Stomach (tissue), 8 donors: ENCODE measurements at regions not wholly inside any gene's neighbourhood (a gene's known extent, or its start where the extent isn't known, plus 50 kb on each side); places are given as distances from the start of the nearest gene placed in this dataset.

Experiments used
- DNase-seq, 2 donors: peaks; one replicate each; pipeline versions ENCODE4 v3.0.0 to v3.0.0-alpha.2; 2013 to 2019
- H3K27ac ChIP-seq, 5 donors: fragments of 200-600 bp in 4 of 5; sonication (generic) in 4 of 5; one replicate each; pipeline ENCODE4 v1.5.1; 2013 to 2019; ENCODE audit warnings: mild to moderate bottlenecking in 1 of 5, moderate library complexity in 1 of 5
- H3K27me3 ChIP-seq, 3 donors: fragments of 200-600 bp; sonication (generic); one replicate each; pipeline ENCODE4 v1.5.1; 2017 to 2019; ENCODE audit warnings: mixed run types in 1 of 3
- H3K36me3 ChIP-seq, 4 donors: fragments of 200-600 bp; sonication (generic); 1 replicate in 3 of 4; 2 replicates in 1 of 4; pipeline ENCODE4 v1.5.1; 2016 to 2019
- H3K4me1 ChIP-seq, 4 donors: fragments of 200-600 bp; sonication (generic); one replicate each; pipeline ENCODE4 v1.5.1; 2016 to 2019
- H3K4me3 ChIP-seq, 4 donors: fragments of 200-600 bp; sonication (generic) in 3 of 4; one replicate each; pipeline ENCODE4 v1.5.1; 2016 to 2019; ENCODE audit warnings: mild to moderate bottlenecking in 1 of 4
- H3K9me3 ChIP-seq, 4 donors: fragments of 200-600 bp; sonication (generic); one replicate each; pipeline ENCODE4 v1.5.1; 2016 to 2019
- CTCF ChIP-seq, 7 experiments: fragments of 450-650 bp in 4 of 7; fragments of 200-600 bp in 3 of 7; sonication (generic) in 3 of 7; IDR thresholded peaks; one replicate each; pipeline ENCODE4 v1.5.1; 2016 to 2019; ENCODE audit warnings: antibody characterized with exemption in 7 of 7, control low read depth in 2 of 7, mild to moderate bottlenecking in 1 of 7
- EP300 ChIP-seq: sonication (generic); formaldehyde crosslinking; IDR thresholded peaks from one replicate; pipeline ENCODE4 v1.6.1; 2017; ENCODE audit warnings: antibody characterized with exemption
- POLR2A ChIP-seq, 4 donors: fragments of 450-650 bp; IDR thresholded peaks; one replicate each; pipeline ENCODE4 v1.6.1; 2016; ENCODE audit warnings: antibody characterized with exemption in 4 of 4, control low read depth in 2 of 4, mild to moderate bottlenecking in 1 of 4, moderate library complexity in 1 of 4
- POLR2AphosphoS5 ChIP-seq, 3 donors: sonication (generic); formaldehyde crosslinking; IDR thresholded peaks; one replicate each; pipeline ENCODE4 v1.6.1; 2016; ENCODE audit warnings: antibody characterized with exemption in 3 of 3
- WGBS, 5 donors: extraction: QIAGEN DNeasy Blood & Tissue Kit in 3 of 5; methylation state at CpG; one replicate each; pipeline versions ENCODE4 v1.1.5 to v1.1.7; 2013 to 2018; 5-methylcytosine and 5-hydroxymethylcytosine counted together
- intact Hi-C: fragments of 100-400 bp; cut with DNase I; formaldehyde crosslinking; loops from one replicate; pipeline ENCODE4 v1.15.1; 2023; ENCODE audit warnings: low total_unique reads
- donor health status: healthy with polysubstance abuse.
- donor health status: Bipolar disorder and iron deficiency.
- donor health status: healthy.

- DNase-seq = peak; percentile 57 to 88
- H3K9me3 ChIP-seq = peaks cover 0 to 4% (median 0%) of the 10 kb centered on the region in 4 donors
- H3K27me3 ChIP-seq = peaks cover 0 to 2% (median 0%) of the 10 kb centered on the region in 3 donors
- intact Hi-C loops = loop anchor here (5.0 kb wide), 1 partner anchor 717 kb away; no protein-coding TSS in a partner anchor
- no peak overlapping the region for H3K27ac ChIP-seq
- H3K36me3 ChIP-seq = no peaks in the 10 kb centered on the region
- TF ChIP-seq EP300 (no peak), POLR2AphosphoS5 (IDR thresholded peaks at IDR 0.05) (peak in 1 of 3 donors; percentile 19), CTCF (IDR thresholded peaks at IDR 0.05) (peak in 5 of 7 experiments; percentile 67 to 91 (median 76))
- H3K4me3 ChIP-seq = no peak overlapping the region
- H3K4me1 ChIP-seq = peaks cover 0 to 5% (median 0%) of the 10 kb centered on the region in 4 donors
- 18 to 25% (median 22%) methylated on average over 10 of the region's 10 CpGs for WGBS, 5 donors
Measured at GRCh38 chr16:17578981-17579874, 108.5 kb upstream of the XYLT1 start.

GRCh38 chr16:17574256-17574655 lies 103.5 kb upstream of the XYLT1 start:
- TF ChIP-seq POLR2A (IDR thresholded peaks at IDR 0.05) (no peak), POLR2AphosphoS5 (IDR thresholded peaks at IDR 0.05) (no peak), EP300 (no peak)
- Histone ChIP-seq H3K4me1 (peaks cover 0 to under 1% (median 0%) of the 10 kb centered on the region in 4 donors), H3K4me3 (no peak overlapping the region), H3K27ac (no peak overlapping the region), H3K9me3 (no peaks in the 10 kb centered on the region), H3K27me3 (peaks cover 0 to 3% (median 0%) of the 10 kb centered on the region in 3 donors), H3K36me3 (no peaks in the 10 kb centered on the region)
- DNase-seq = no peak
- WGBS, 5 donors = 65 to 79% (median 75%) methylated on average over 3 of the region's 3 CpGs
- intact Hi-C loops = no loop called here

- no peak overlapping the region for H3K27ac ChIP-seq
- 71 to 95% (median 80%) methylated on average over 1 of the region's 1 CpG for WGBS, 5 donors
- no peak for DNase-seq
- no peak overlapping the region for H3K4me3 ChIP-seq
- TF ChIP-seq POLR2A (IDR thresholded peaks at IDR 0.05) (no peak), CTCF (IDR thresholded peaks at IDR 0.05) (no peak), POLR2AphosphoS5 (IDR thresholded peaks at IDR 0.05) (no peak)
- H3K27me3 ChIP-seq = peaks cover 0 to 3% (median 0%) of the 10 kb centered on the region in 3 donors
- intact Hi-C loops = no loop called here
- no peaks in the 10 kb centered on the region for H3K9me3 ChIP-seq
- no peaks in the 10 kb centered on the region for H3K4me1 ChIP-seq
- no peaks in the 10 kb centered on the region for H3K36me3 ChIP-seq
Measured at GRCh38 chr16:17572145-17572544, 101.4 kb upstream of the XYLT1 start.

- TF ChIP-seq POLR2A (IDR thresholded peaks at IDR 0.05) (no peak), CTCF (IDR thresholded peaks at IDR 0.05) (no peak), EP300 (no peak), POLR2AphosphoS5 (IDR thresholded peaks at IDR 0.05) (no peak)
- 60 to 68% (median 63%) methylated on average over 6 of the region's 6 CpGs for WGBS, 5 donors
- intact Hi-C loops = no loop called here
Measured at GRCh38 chr16:17571499-17572093, 100.8 kb upstream of the XYLT1 start.

More at GRCh38 chr16:17571499-17572093, 100.8 kb upstream of the XYLT1 start:
- no peak for DNase-seq
- no peaks in the 10 kb centered on the region for H3K36me3 ChIP-seq
- no peak overlapping the region for H3K4me3 ChIP-seq
- no peaks in the 10 kb centered on the region for H3K9me3 ChIP-seq
- H3K27me3 ChIP-seq = peaks cover 0 to 3% (median 0%) of the 10 kb centered on the region in 3 donors
- H3K27ac ChIP-seq = no peak overlapping the region
- no peaks in the 10 kb centered on the region for H3K4me1 ChIP-seq
